ENCODE measurements at regions not wholly inside any gene's neighbourhood (a gene's known extent, or its start where the extent isn't known, plus 50 kb on each side); places are given as distances from the start of the nearest gene placed in this dataset.

- H3K27ac ChIP-seq: no peak overlapping the region
- no peak for DNase-seq
- WGBS, 3 donors: 81 to 85% (median 83%) methylated on average over 9 of the region's 9 CpGs
- intact Hi-C loops (cut with DNase I): no loop called here
- no peaks in the 10 kb centered on the region for H3K9me3 ChIP-seq
- H3K4me3 ChIP-seq: no peak overlapping the region
- H3K4me1 ChIP-seq (ENCODE audit: insufficient read depth): no peaks in the 10 kb centered on the region
- no peaks in the 10 kb centered on the region for H3K27me3 ChIP-seq
- TF ChIP-seq CTCF (IDR thresholded peaks at IDR 0.05) (no peak), POLR2A (IDR thresholded peaks at IDR 0.05) (no peak), EP300 (IDR thresholded peaks at IDR 0.05) (no peak)
- H3K36me3 ChIP-seq: no peaks in the 10 kb centered on the region
Measured at GRCh38 chr18:8504880-8505435, 104.3 kb upstream of the RAB12 start.

DNA sequence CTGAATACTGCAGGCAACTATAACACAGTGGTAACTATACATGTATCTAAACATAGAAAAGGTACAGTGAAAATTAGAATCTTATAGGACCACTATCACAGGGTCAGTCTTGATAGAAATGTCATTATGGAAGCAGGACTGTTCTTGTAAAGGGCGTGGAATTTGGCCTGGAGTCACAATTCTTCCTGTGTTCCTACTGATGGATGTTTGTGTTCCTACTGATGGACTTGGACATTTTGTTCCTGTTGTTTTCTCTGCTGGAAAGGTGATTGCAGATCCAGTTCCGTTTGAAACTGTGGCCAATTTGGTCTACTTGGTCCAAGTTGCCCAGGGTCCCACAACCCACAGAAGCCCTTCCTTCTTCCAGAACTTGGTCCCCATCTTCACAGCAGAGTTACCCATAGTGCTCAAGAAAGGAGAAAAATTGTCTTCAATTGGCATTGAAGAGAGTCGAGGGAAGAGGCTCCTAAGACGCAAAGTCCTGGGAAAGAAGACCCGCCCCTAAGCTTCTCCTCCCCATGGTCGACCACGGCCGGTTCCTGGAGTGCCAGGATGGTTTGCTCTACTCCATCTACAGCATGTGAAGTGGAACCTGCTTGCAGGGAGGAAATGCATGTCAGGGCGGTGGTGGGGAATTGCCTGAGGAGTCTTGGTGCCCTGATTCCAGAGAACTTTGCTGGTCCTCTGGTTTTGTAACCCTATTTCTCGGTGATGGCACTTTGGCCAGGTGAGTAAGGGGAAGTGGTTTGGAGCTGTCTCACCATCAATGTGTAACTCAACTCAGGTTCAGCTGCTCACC lies 102.8 kb upstream of the RAB12 start:
- Histone ChIP-seq H3K27me3 (no peaks in the 10 kb centered on the region), H3K9me3 (no peaks in the 10 kb centered on the region), H3K27ac (no peak overlapping the region), H3K36me3 (no peaks in the 10 kb centered on the region), H3K4me3 (no peak overlapping the region), H3K4me1 (ENCODE audit: insufficient read depth) (no peaks in the 10 kb centered on the region)
- no peak for TF ChIP-seq POLR2A (IDR thresholded peaks at IDR 0.05)
- no peak for TF ChIP-seq EP300 (IDR thresholded peaks at IDR 0.05)
- TF ChIP-seq CTCF (IDR thresholded peaks at IDR 0.05): no peak
- 91 to 93% (median 91%) methylated on average over 10 of the region's 10 CpGs for WGBS, 3 donors
- no peak for DNase-seq
- intact Hi-C loops (cut with DNase I): no loop called here

DNA sequence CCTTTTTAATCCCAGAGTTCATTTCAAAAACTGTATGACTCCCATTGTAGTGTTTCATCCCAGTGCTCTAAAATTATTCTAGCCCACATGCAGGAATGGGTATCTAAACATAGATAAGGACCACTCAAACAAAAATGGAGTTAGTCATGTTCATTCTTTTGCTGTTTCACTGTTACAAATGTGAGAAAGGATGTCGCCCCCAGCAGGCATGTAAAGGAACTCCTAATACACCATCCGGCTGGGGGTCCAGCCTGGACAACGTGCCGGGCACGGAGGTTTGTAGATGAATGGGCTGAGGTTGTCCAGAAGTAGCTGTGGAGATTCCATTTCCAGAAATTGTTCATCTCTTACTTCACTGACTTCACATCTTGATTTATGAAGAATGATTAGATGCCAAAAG lies 101.9 kb upstream of the RAB12 start:
- 16 to 19% (median 18%) methylated on average over 5 of the region's 5 CpGs for WGBS, 3 donors
- no peaks in the 10 kb centered on the region for H3K9me3 ChIP-seq

GRCh38 chr18:8507915-8508705 lies 101.1 kb upstream of the RAB12 start:
- no peaks in the 10 kb centered on the region for H3K36me3 ChIP-seq
- intact Hi-C loops (cut with DNase I): no loop called here
- H3K27ac ChIP-seq: no peak overlapping the region
- no peak overlapping the region for H3K4me3 ChIP-seq
- DNase-seq: no peak
- no peaks in the 10 kb centered on the region for H3K4me1 ChIP-seq (ENCODE audit: insufficient read depth)
- no peak for TF ChIP-seq EP300 (IDR thresholded peaks at IDR 0.05)
- TF ChIP-seq POLR2A (IDR thresholded peaks at IDR 0.05): no peak
- no peak for TF ChIP-seq CTCF (IDR thresholded peaks at IDR 0.05)
- H3K27me3 ChIP-seq: no peaks in the 10 kb centered on the region
- WGBS, 3 donors: 41 to 53% (median 50%) methylated on average over 10 of the region's 10 CpGs
- H3K9me3 ChIP-seq: no peaks in the 10 kb centered on the region

More for the DNA sequence above, 101.9 kb upstream of the RAB12 start:
- Histone ChIP-seq H3K4me3 (no peak overlapping the region), H3K36me3 (no peaks in the 10 kb centered on the region), H3K4me1 (ENCODE audit: insufficient read depth) (no peaks in the 10 kb centered on the region), H3K27ac (no peak overlapping the region), H3K27me3 (no peaks in the 10 kb centered on the region)
- no peak for DNase-seq
- no peak for TF ChIP-seq POLR2A (IDR thresholded peaks at IDR 0.05)
- intact Hi-C loops (cut with DNase I): no loop called here
